Loucy (cell line): ENCODE measurements at regions not wholly inside any gene's neighbourhood (a gene's known extent, or its start where the extent isn't known, plus 50 kb on each side); places are given as distances from the start of the nearest gene placed in this dataset.

ENCODE experiments used
- H2AFZ ChIP-seq: fragments of 200-600 bp; sonication (generic); 2 replicates; pipeline ENCODE4 v1.6.0; 2016; ENCODE audit warnings: antibody characterized with exemption, mild to moderate bottlenecking, low read length, moderate library complexity
- H3F3A ChIP-seq: fragments of 200-600 bp; 2 replicates; pipeline ENCODE4 v1.6.0; 2016; ENCODE audit warnings: antibody characterized with exemption, low read depth, mild to moderate bottlenecking
- H3K27me3 ChIP-seq: fragments of 200-600 bp; sonication (generic); 2 replicates; pipeline ENCODE4 v1.6.1; 2014; ENCODE audit warnings: low read length, mild to moderate bottlenecking; ENCODE audit not compliant: insufficient read depth, poor library complexity, severe bottlenecking
- H3K36me3 ChIP-seq: fragments of 200-600 bp; sonication (generic); 2 replicates; pipeline ENCODE4 v1.6.1; 2016; ENCODE audit warnings: low read length; ENCODE audit not compliant: insufficient read depth
- H3K4me1 ChIP-seq: fragments of 200-600 bp; sonication (generic); 2 replicates; pipeline ENCODE4 v1.5.1; 2014; ENCODE audit warnings: low read length, mild to moderate bottlenecking; ENCODE audit not compliant: insufficient read depth, poor library complexity, severe bottlenecking
- H3K4me2 ChIP-seq: fragments of 200-600 bp; sonication (generic); 2 replicates; pipeline ENCODE4 v1.6.0; 2014; ENCODE audit warnings: antibody characterized with exemption, low read length, low read depth, mild to moderate bottlenecking; ENCODE audit not compliant: poor library complexity, severe bottlenecking
- H3K4me3 ChIP-seq: fragments of 200-600 bp; sonication (generic); 2 replicates; pipeline ENCODE4 v1.5.1; 2014; ENCODE audit warnings: low read length, mild to moderate bottlenecking, mixed read lengths; ENCODE audit not compliant: poor library complexity, severe bottlenecking
- H3K79me2 ChIP-seq: fragments of 200-600 bp; sonication (generic); 2 replicates; pipeline ENCODE4 v1.6.1; 2014; ENCODE audit warnings: low read length; ENCODE audit not compliant: insufficient read depth
- H3K9ac ChIP-seq: fragments of 200-600 bp; sonication (generic); 2 replicates; pipeline ENCODE4 v1.6.0; 2014; ENCODE audit warnings: mild to moderate bottlenecking, low read depth, low read length, moderate library complexity; ENCODE audit not compliant: poor library complexity, severe bottlenecking
- H3K9me2 ChIP-seq: fragments of 200-600 bp; sonication (generic); replicated peaks from 2 replicates; pipeline ENCODE4 v1.6.1; 2016; ENCODE audit warnings: low read depth, low read length, mixed read lengths
- H3K9me3 ChIP-seq: fragments of 200-600 bp; sonication (generic); 2 replicates; pipeline ENCODE4 v1.6.1; 2014; ENCODE audit warnings: mild to moderate bottlenecking, antibody characterized with exemption, low read length, low read depth; ENCODE audit not compliant: insufficient read depth
- H4K20me1 ChIP-seq: fragments of 200-600 bp; sonication (generic); 2 replicates; pipeline ENCODE4 v1.6.0; 2014; ENCODE audit warnings: antibody characterized with exemption, low read length, mild to moderate bottlenecking; ENCODE audit not compliant: insufficient read depth, poor library complexity, severe bottlenecking
- EZH2phosphoT487 ChIP-seq: fragments of 200-600 bp; IDR thresholded peaks from 2 replicates; pipeline ENCODE4 v1.6.1; 2018; ENCODE audit warnings: antibody characterized with exemption, mild to moderate bottlenecking, moderate library complexity, borderline replicate concordance
- TF ChIP-seq, protein P1 (sequence below): fragments of 200-600 bp; sonication (generic); conservative IDR thresholded peaks from 2 replicates; pipeline ENCODE4 v1.5.1; 2014; ENCODE audit warnings: mild to moderate bottlenecking, antibody characterized with exemption, low read length

DNA sequence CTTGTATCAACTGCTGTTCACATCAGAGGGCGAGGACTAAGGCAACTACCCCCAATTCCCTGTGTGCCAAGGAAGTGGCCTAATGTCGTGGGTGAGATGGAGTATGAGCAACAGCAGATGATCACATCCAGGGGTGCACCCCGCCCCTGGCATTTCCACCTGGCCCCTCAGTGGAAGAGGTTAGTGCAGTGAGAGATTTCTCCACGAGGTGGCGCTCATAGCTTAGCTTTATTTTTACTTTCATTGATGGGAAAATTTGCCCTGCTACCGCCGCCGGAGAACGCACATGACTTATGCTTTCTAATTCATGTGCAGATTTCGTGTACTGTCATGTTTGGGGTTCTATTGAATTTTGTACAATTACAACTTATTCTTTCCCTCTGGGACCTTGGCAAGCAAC is 470.6 kb upstream of the MEX3C start:
- no peak overlapping the region for H3K9ac ChIP-seq
- no peaks in the 10 kb centered on the region for H4K20me1 ChIP-seq
- H3K79me2 ChIP-seq: no peaks in the 10 kb centered on the region
- TF ChIP-seq, protein P1, sequence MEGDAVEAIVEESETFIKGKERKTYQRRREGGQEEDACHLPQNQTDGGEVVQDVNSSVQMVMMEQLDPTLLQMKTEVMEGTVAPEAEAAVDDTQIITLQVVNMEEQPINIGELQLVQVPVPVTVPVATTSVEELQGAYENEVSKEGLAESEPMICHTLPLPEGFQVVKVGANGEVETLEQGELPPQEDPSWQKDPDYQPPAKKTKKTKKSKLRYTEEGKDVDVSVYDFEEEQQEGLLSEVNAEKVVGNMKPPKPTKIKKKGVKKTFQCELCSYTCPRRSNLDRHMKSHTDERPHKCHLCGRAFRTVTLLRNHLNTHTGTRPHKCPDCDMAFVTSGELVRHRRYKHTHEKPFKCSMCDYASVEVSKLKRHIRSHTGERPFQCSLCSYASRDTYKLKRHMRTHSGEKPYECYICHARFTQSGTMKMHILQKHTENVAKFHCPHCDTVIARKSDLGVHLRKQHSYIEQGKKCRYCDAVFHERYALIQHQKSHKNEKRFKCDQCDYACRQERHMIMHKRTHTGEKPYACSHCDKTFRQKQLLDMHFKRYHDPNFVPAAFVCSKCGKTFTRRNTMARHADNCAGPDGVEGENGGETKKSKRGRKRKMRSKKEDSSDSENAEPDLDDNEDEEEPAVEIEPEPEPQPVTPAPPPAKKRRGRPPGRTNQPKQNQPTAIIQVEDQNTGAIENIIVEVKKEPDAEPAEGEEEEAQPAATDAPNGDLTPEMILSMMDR: peak; percentile 82
- TF ChIP-seq EZH2phosphoT487: no peak
- no peaks in the 10 kb centered on the region for H3K27me3 ChIP-seq
- H3K9me3 ChIP-seq: no peaks in the 10 kb centered on the region
- H3K9me2 ChIP-seq: no peaks in the 10 kb centered on the region
- H3F3A ChIP-seq: no peaks in the 10 kb centered on the region
- no peak overlapping the region for H3K4me2 ChIP-seq
- no peaks in the 10 kb centered on the region for H3K4me1 ChIP-seq
- H3K36me3 ChIP-seq: no peaks in the 10 kb centered on the region
- H2AFZ ChIP-seq: no peak overlapping the region
- H3K4me3 ChIP-seq: no peak overlapping the region

DNA sequence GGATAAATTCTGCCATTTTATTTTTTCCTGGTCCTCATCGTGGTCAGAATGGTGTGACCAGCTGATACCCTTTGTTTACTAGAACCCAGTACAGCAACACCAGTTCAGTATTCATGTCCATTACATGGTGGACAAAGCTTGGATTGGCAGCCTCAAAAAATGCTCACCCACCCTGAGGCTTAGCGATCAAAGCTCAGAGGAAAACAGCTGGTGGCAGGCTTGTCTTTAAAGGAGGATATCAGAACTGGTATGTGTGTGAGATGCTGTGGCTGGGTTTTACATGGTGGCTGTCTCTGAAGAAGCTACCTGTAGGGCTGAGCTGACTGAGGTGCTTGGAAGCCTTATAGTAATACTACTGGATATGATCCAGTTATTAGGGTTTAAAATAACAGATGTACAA is 471.1 kb upstream of the MEX3C start:
- H3K4me2 ChIP-seq: no peak overlapping the region
- no peaks in the 10 kb centered on the region for H3K9me3 ChIP-seq
- TF ChIP-seq EZH2phosphoT487: no peak
- TF ChIP-seq, protein P1: no peak
- H3K79me2 ChIP-seq: no peaks in the 10 kb centered on the region
- no peaks in the 10 kb centered on the region for H3K4me1 ChIP-seq
- H3K4me3 ChIP-seq: no peak overlapping the region
- H3K27me3 ChIP-seq: no peaks in the 10 kb centered on the region
- no peaks in the 10 kb centered on the region for H4K20me1 ChIP-seq
- H3K9ac ChIP-seq: no peak overlapping the region
- no peaks in the 10 kb centered on the region for H3K36me3 ChIP-seq
- no peaks in the 10 kb centered on the region for H3F3A ChIP-seq
- H3K9me2 ChIP-seq: no peaks in the 10 kb centered on the region
- H2AFZ ChIP-seq: no peak overlapping the region

DNA sequence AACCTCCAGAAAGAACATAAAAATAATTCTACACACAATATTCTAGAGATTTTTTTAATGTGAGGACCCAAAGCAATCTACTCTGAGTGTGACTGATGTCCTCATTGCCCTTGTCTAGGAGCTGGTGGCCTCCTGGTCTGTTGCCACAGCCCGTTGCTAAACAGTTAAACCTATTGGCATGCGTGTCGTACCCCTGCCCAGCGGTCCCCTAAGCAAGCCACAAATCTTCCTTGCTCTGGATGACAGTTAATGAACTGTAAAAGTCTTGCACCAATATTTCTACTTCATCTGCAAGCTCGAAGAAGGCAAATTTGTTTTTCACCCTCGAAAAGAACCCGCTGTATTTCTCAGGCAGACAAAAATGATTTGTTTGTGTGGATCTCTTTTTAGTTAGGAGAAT is 489.1 kb upstream of the MEX3C start:
- H3K4me3 ChIP-seq: no peak overlapping the region
- no peaks in the 10 kb centered on the region for H3K27me3 ChIP-seq
- no peaks in the 10 kb centered on the region for H3K36me3 ChIP-seq
- no peaks in the 10 kb centered on the region for H3F3A ChIP-seq
- peaks cover 3% of the 10 kb centered on the region; the same call in 1 of the 2 replicates for H3K9me3 ChIP-seq
- H3K4me2 ChIP-seq: no peak overlapping the region
- no peak overlapping the region for H3K9ac ChIP-seq
- TF ChIP-seq EZH2phosphoT487: no peak
- H3K4me1 ChIP-seq: no peaks in the 10 kb centered on the region
- 0 out of 2 replicates have a peak, but pooled peaks cover 3% of the 10 kb centered on the region for H3K9me2 ChIP-seq
- H2AFZ ChIP-seq: no peak overlapping the region
- H4K20me1 ChIP-seq: no peaks in the 10 kb centered on the region
- H3K79me2 ChIP-seq: no peaks in the 10 kb centered on the region

DNA sequence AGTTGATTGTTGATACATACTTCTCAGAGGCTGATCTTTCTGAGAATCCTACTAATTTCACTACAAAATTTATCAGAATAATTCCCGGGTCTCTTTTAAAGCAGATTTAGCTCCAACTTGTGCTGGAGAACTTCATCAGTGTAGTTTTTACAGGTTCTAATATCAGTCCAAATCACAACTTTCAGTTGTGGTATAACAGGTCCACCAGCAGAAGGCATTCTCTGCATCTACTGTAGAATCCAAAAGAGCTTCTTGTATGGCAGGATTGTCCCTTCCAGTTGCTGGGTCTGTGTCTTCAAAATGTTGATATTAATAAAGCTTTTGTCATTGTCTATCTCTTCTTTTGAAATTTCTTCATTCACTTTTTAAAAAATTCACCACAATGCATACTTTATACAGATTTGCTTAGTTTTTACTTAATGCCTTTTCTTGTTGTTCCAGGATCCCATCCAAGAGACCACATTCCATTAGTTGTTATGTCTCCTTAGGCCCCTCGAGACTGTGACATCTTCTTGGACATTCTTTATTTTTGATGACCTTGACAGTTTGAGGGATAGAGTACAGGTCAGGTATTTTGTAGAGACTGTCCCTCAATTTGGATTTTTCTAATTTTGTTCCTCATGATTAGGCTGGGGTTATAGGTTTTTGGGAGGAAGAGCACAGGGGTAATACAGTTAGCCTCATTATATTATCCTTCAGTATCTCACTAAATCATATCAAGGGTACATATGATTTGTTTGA is 490.5 kb upstream of the MEX3C start:
- Histone ChIP-seq H3K36me3 (no peaks in the 10 kb centered on the region), H3K4me1 (no peaks in the 10 kb centered on the region), H3K4me3 (no peak overlapping the region), H2AFZ (no peak overlapping the region), H3F3A (no peaks in the 10 kb centered on the region), H3K79me2 (no peaks in the 10 kb centered on the region), H3K9me2 (0 out of 2 replicates have a peak, but pooled peaks cover 3% of the 10 kb centered on the region), H3K9me3 (peaks cover 3% of the 10 kb centered on the region; the same call in 1 of the 2 replicates), H3K27me3 (no peaks in the 10 kb centered on the region), H3K9ac (no peak overlapping the region), H4K20me1 (no peaks in the 10 kb centered on the region), H3K4me2 (no peak overlapping the region)
- TF ChIP-seq, protein P1: no peak
- no peak for TF ChIP-seq EZH2phosphoT487
